AG08395 (cell line): ENCODE measurements at regions not wholly inside any gene's neighbourhood (a gene's known extent, or its start where the extent isn't known, plus 50 kb on each side); places are given as distances from the start of the nearest gene placed in this dataset.
"Not testable (repeated sequence)": the region's sequence is repeated elsewhere in the genome, so short reads cannot be mapped to it uniquely, and the experiment has no call there.

Source experiments
- DNase-seq: peaks from one replicate; pipeline ENCODE4 v3.0.0; 2012; ENCODE audit warnings: mixed read lengths, low spot score

DNA sequence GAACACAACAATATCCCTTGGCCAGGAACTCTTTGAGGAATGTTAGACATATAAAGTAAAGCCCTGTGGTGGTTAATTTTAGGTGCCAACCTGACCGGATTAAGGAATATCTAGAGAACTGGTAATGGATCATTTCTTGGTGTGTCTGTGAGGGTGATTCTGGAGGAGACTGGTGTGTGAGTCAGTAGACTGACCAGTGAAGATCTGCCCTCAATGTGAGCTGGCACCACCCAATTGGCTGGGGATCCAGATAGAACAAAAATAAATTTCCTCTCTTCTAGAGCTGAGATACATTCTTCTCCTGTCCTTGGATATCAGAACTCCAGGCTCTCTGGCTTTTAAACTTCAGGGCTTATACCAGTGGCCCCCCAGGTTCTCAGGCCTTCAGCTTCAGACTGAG is 56.2 kb upstream of the TNPO1 start:
- peak; percentile 61 for DNase-seq

- no peak for DNase-seq
Measured at GRCh38 chr5:72752909-72753308, 63.6 kb upstream of the TNPO1 start.

- no peak for DNase-seq
Measured at GRCh38 chr5:72749362-72749997, 67.0 kb upstream of the TNPO1 start.

- no peak for DNase-seq
Measured at GRCh38 chr5:72747826-72748225, 68.6 kb upstream of the TNPO1 start.

DNA sequence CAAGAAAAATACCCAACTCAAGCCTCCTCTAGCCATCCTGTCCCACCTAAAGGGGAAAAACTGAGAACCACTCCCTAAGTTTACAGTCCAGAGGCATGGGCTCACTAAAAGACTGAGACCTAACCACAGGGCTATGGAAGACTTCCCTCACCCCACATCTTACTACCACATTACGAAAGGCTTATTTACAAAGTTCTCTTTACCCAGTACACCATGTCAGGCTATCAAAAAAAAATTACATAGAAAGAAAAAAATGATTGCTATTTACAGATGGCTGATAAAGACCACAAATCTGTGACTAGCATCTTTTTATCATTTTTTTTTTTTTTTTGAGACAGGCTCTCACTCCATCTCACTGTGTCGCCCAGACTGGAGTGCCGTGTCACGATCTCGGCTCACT is 69.7 kb upstream of the TNPO1 start:
- no peak for DNase-seq

GRCh38 chr5:72744136-72744535 is 72.3 kb upstream of the TNPO1 start:
- DNase-seq = no peak

- DNase-seq = no peak
Measured at GRCh38 chr5:72741805-72742204, 74.7 kb upstream of the TNPO1 start.

- DNase-seq = no peak
Measured at GRCh38 chr5:72733810-72734209, 82.7 kb upstream of the TNPO1 start.

DNA sequence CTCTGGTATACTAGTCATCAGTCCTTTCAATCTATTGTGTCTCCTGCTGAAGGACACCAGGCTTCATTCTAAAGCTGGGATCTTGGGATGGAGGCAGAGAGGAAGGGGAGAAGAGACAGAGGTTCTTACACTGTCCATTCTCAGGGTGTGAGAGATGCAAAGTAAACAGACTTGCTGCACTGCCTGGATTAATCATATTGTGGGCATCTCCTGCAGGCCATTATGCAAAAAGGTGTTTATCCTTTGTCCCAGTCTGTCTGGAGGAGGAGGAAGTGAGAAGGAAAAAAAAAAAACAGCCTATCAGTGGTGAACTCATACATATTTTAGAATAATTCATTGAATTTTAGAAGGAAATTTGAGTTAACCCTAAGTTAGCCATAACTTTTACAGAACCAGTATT is 92.9 kb upstream of the TNPO1 start:
- DNase-seq = no peak

DNA sequence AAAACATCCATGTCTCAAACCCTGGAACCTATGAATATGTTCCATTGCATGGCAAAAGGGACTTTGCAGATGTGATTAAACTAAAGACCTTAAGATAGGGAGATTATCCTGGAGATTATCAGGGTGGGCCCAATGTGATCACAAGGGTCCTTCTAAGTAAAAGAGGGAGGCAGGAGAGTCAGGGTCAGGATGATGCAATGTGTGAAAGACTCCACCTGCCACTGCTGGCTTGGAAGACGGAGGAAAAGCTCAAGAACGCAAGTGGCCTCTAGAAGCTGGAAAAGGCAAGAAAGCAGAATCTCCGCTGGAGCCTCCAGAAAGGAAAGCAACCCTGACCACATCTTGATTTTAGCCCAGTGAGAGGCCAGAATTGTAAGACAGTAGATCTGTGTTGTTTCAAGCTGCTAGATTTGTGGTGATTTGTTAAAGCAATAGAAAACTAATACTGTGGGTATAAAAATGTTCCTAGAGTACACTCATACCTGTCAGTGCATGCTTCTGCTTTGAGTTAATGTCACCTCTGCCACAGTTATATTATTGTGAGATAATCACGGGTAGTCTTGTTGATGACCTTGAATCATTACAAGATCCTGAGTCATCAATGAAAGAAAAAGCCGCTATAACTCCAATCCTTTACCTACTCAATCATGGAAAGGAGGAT is 93.5 kb upstream of the TNPO1 start:
- no peak for DNase-seq

DNA sequence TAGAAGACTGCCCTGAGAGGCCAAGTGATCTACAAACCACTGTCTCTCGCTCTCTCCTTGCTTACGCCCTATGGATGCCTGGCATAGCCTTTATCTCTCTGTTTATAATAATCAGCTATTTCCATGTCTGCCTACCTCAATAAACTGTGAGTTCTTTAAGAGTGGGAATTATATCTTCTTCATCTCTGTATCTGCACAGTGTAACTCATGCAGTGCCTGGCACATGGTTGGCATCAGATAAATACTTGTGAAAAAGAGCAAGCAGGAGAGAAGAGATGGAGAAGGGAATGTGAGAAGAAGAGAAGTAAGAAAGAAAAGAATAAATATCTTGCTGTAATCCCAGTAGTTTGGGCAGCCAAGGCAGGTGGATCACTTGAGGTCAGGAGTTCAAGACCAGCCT is 94.6 kb upstream of the TNPO1 start:
- no peak for DNase-seq

GRCh38 chr5:72720205-72720604 is 96.3 kb upstream of the TNPO1 start:
- no peak for DNase-seq

DNA sequence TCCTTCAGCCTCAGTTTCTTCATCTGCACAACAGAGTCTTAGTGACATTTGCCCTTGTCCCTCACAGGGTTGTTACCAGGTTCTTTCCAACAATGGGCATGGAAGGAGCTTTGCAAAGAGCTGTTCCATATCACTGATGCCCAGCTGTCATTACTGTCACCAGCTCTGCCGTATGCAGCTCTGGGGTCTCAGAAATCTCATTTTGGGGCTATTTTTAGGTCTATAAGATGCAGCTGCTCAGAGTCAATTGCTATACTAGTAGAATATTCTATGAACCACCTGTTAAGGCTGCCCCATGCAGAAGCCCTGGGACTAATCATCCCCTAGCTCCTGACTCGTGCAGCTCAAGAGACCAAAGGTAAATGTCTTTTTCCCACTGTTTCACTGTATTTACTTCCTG is 105.1 kb upstream of the TNPO1 start:
- no peak for DNase-seq

DNA sequence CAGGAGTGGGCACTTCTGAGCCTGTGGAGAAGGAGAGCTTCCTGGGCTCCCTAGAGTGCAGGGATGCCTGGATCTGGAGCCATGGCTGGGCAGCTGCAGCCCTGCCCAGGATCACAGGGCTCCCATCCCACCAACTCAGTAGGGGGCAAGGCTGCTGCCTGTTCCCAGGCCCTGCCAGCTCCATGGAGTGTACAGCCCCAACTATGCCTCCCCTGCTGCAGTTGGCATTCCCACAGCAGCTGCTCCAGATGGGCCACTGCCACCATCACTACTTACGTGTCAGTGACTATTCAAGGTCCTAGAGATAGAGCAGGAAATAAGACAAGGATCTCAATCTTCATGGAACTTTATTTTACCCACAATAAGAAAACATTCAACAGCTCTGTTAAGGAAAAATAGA is 107.1 kb upstream of the TNPO1 start:
- DNase-seq = no peak

DNA sequence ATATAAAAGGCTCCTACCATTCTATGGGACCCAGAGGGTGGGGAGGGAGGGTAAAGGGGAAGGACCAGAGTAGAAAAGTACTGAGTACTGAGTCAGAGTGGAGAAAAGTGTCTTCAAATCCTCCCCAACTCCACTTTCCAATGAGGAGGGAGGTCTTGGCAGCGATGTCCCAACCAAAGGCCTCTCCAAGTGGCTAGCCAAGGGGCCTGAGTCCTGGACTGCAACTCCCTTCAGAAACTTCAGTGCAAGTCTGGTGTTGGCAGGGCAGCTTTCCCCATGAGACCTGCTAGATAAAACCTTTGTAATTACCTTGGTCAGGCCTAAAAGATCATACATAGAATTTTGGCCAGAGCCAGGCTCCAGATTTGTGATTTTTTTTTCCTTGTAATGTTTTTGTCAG is 111.3 kb upstream of the TNPO1 start:
- DNase-seq = no peak

DNA sequence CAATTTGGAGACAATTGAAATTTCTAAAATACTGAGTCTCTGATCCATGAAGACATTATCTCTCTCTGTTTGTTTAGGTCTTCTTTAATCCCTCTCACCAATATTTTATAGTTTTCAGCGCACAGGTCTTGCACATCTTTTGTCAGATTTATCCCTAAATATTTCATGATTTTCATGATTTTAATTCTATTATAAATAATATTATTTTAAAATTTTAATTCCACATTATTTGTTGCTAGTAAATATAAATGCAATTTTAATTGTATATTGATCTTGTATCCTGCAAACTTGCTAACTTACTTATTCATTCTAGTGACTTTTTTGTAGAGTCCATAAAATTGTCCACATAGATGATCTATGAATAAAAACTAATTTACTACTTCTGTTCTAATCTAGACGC is 112.6 kb upstream of the TNPO1 start:
- DNase-seq = no peak

DNA sequence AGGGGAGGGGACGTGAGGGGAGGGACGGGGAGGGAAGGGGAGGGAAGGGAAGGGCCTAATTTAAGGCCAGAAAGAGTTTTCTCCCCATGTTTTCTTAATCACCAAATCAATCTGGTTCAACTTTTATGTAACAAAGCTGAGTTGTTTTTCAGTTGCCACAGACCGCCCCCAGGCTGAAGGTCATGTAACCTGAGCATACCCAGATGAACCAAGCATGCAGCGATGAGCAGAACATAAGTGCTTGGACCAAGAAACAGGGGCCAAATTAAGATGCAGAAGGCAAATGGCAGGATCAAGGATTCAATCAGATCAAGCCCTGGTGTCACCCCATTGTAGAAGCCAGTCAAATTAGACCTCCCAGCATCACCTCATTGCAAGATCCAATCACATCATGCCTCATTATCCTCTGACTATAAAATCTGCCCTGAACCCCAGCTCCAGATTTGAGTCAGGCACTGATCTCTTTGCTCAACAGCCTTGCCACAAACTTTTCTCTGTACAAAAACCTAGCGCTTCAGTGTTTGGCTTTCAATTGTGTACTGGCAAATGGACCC is 113.5 kb upstream of the TNPO1 start:
- no peak for DNase-seq

DNA sequence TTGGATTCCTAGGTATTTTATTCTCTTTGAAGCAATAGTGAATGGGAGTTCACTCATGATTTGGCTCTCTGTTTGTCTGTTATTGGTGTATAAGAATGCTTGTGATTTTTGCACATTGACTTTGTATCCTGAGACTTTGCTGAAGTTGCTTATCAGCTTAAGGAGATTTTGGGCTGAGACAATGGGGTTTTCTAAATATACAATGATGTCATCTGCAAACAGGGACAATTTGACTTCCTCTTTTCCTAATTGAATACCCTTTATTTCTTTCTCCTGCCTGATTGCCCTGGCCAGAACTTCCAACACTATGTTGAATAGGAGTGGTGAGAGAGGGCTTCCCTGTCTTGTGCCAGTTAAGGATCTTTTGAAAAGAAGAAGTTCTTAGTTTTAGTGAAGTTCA is 114.4 kb upstream of the TNPO1 start:
- DNase-seq = not testable (repeated sequence)

GRCh38 chr5:72698481-72698880 is 118.0 kb upstream of the TNPO1 start:
- DNase-seq = no peak

GRCh38 chr5:72697622-72698021 is 118.8 kb upstream of the TNPO1 start:
- no peak for DNase-seq

GRCh38 chr5:72695659-72696058 is 120.8 kb upstream of the TNPO1 start:
- DNase-seq = no peak

GRCh38 chr5:72694856-72695255 is 121.6 kb upstream of the TNPO1 start:
- DNase-seq = no peak

GRCh38 chr5:72693546-72694205 is 122.8 kb upstream of the TNPO1 start:
- DNase-seq = no peak
